Calu3 (cell line): ENCODE measurements at regions not wholly inside any gene's neighbourhood (a gene's known extent, or its start where the extent isn't known, plus 50 kb on each side); places are given as distances from the start of the nearest gene placed in this dataset.

Experiments
- BruUV-seq: library from RNA; stranded (reverse); fragments of 400-500 nt; replicated peaks from 2 replicates; lab custom pipeline; 2021; lab: Mats Ljungman, UMichigan
- CTCF ChIA-PET: fragments of 300-600 bp; sonication (Branson Sonifier 250); formaldehyde crosslinking; loops from one replicate; lab custom pipeline; 2022; ENCODE audit warnings: antibody characterized with exemption; lab: Charles Lee
- DNase-seq: peaks from one replicate; pipeline ENCODE4 v3.0.0; 2022
- H3K27ac Mint-ChIP-seq: one replicate; pipeline ENCODE4 v1.8.0; 2022; ENCODE audit warnings: mixed read lengths; ENCODE audit not compliant: unreplicated experiment
- H3K27me3 Mint-ChIP-seq: one replicate; pipeline ENCODE4 v1.8.0; 2022; ENCODE audit warnings: mixed read lengths; ENCODE audit not compliant: unreplicated experiment
- H3K36me3 Mint-ChIP-seq: one replicate; pipeline ENCODE4 v1.8.0; 2022; ENCODE audit warnings: mild to moderate bottlenecking, moderate library complexity, mixed read lengths; ENCODE audit not compliant: insufficient read depth, unreplicated experiment
- H3K4me1 Mint-ChIP-seq: one replicate; pipeline ENCODE4 v1.8.0; 2022; ENCODE audit warnings: mild to moderate bottlenecking, low read depth, mixed read lengths; ENCODE audit not compliant: unreplicated experiment
- H3K4me3 Mint-ChIP-seq: one replicate; pipeline ENCODE4 v1.8.0; 2022; ENCODE audit warnings: mild to moderate bottlenecking, low read depth, moderate library complexity, mixed read lengths; ENCODE audit not compliant: unreplicated experiment
- H3K9me3 Mint-ChIP-seq: one replicate; pipeline ENCODE4 v1.8.0; 2022; ENCODE audit warnings: low read depth, mixed read lengths; ENCODE audit not compliant: unreplicated experiment
- CTCF ChIP-seq: fragments of 200-600 bp; IDR thresholded peaks from one replicate; pipeline ENCODE4 v1.8.0; 2022; ENCODE audit warnings: antibody characterized with exemption; ENCODE audit not compliant: unreplicated experiment
- intact Hi-C: fragments of 100-400 bp; cut with micrococcal nuclease; formaldehyde crosslinking; loops from one replicate; pipeline ENCODE4 v1.10.0; 2022; ENCODE audit not compliant: unreplicated experiment

- CTCF ChIA-PET: no interaction called here
- no peak for TF ChIP-seq CTCF
- Mint-ChIP-seq H3K27ac (no peak overlapping the region), H3K4me3 (no peak overlapping the region), H3K27me3 (no peaks in the 10 kb centered on the region), H3K4me1 (peaks cover 17% of the 10 kb centered on the region), H3K36me3 (no peaks in the 10 kb centered on the region), H3K9me3 (no peaks in the 10 kb centered on the region)
- no peak for DNase-seq
- BruUV-seq: no TSS peak
- intact Hi-C loops: no loop called here
Measured at GRCh38 chr18:70636991-70637390, 348.1 kb downstream of the SOCS6 start.

- no peaks in the 10 kb centered on the region for H3K9me3 Mint-ChIP-seq
- intact Hi-C loops: no loop called here
- H3K36me3 Mint-ChIP-seq: no peaks in the 10 kb centered on the region
- no peak overlapping the region for H3K4me3 Mint-ChIP-seq
- DNase-seq: no peak
- BruUV-seq: no TSS peak
- no peaks in the 10 kb centered on the region for H3K27me3 Mint-ChIP-seq
- H3K27ac Mint-ChIP-seq: no peak overlapping the region
- TF ChIP-seq CTCF: no peak
- CTCF ChIA-PET: interaction anchor here (0.6 kb wide), 1 partner anchor 109 kb away, joined by 3 read pairs; no protein-coding TSS in a partner anchor
- H3K4me1 Mint-ChIP-seq: no peaks in the 10 kb centered on the region
Measured at GRCh38 chr18:70634576-70635147, 345.8 kb downstream of the SOCS6 start.

GRCh38 chr18:70627182-70627802 lies 338.4 kb downstream of the SOCS6 start:
- CTCF ChIA-PET: no interaction called here
- no TSS peak for BruUV-seq
- no peak overlapping the region for H3K4me3 Mint-ChIP-seq
- intact Hi-C loops: no loop called here
- H3K9me3 Mint-ChIP-seq: no peaks in the 10 kb centered on the region
- peaks cover 8% of the 10 kb centered on the region for H3K4me1 Mint-ChIP-seq
- DNase-seq: no peak
- H3K36me3 Mint-ChIP-seq: no peaks in the 10 kb centered on the region
- no peak for TF ChIP-seq CTCF
- no peak overlapping the region for H3K27ac Mint-ChIP-seq
- H3K27me3 Mint-ChIP-seq: no peaks in the 10 kb centered on the region

- Mint-ChIP-seq H3K4me3 (no peak overlapping the region), H3K4me1 (peaks cover 21% of the 10 kb centered on the region), H3K9me3 (no peaks in the 10 kb centered on the region), H3K27me3 (no peaks in the 10 kb centered on the region), H3K27ac (no peak overlapping the region), H3K36me3 (no peaks in the 10 kb centered on the region)
- DNase-seq: no peak
- BruUV-seq: no TSS peak
- CTCF ChIA-PET: no interaction called here
- TF ChIP-seq CTCF: no peak
- intact Hi-C loops: no loop called here
Measured at GRCh38 chr18:70622622-70623419, 334.0 kb downstream of the SOCS6 start.
